Endodermal cell (in vitro differentiated cells): ENCODE measurements at regions not wholly inside any gene's neighbourhood (a gene's known extent, or its start where the extent isn't known, plus 50 kb on each side); places are given as distances from the start of the nearest gene placed in this dataset.

Experiments used
- DNase-seq: peaks from one replicate; pipeline ENCODE4 v3.0.0-alpha.2; 2017
- H3K27ac ChIP-seq: 2 replicates; pipeline ENCODE4 v1.5.1; 2013; ENCODE audit warnings: mild to moderate bottlenecking, low read depth, low read length, moderate library complexity
- H3K27me3 ChIP-seq: 2 replicates; pipeline ENCODE4 v1.6.1; 2013; ENCODE audit warnings: mild to moderate bottlenecking, low read length, moderate library complexity; ENCODE audit not compliant: insufficient read depth, control insufficient read depth, poor library complexity, severe bottlenecking
- H3K36me3 ChIP-seq: 2 replicates; pipeline ENCODE4 v1.7.0; 2013; ENCODE audit warnings: mild to moderate bottlenecking, low read length, moderate library complexity; ENCODE audit not compliant: control insufficient read depth, insufficient read depth
- H3K4me1 ChIP-seq: one replicate; pipeline ENCODE4 v1.7.0; 2013; ENCODE audit warnings: low read length; ENCODE audit not compliant: control insufficient read depth, insufficient read depth
- H3K4me3 ChIP-seq: 2 replicates; pipeline ENCODE4 v1.5.1; 2013; ENCODE audit warnings: mild to moderate bottlenecking, low read length, moderate library complexity
- H3K9ac ChIP-seq: 2 replicates; pipeline ENCODE4 v1.6.1; 2013; ENCODE audit warnings: mild to moderate bottlenecking, low read length, moderate library complexity; ENCODE audit not compliant: poor library complexity, severe bottlenecking; ENCODE audit errors: extremely low read depth
- H3K9me3 ChIP-seq: 2 replicates; pipeline ENCODE4 v1.6.1; 2013; ENCODE audit warnings: mild to moderate bottlenecking, low read length, moderate library complexity; ENCODE audit not compliant: control insufficient read depth
- H3K27ac Mint-ChIP-seq: 2 replicates; pipeline ENCODE4 v1.8.0; 2020; ENCODE audit warnings: mixed read lengths
- H3K27me3 Mint-ChIP-seq: 2 replicates; pipeline ENCODE4 v1.8.0; 2021; ENCODE audit warnings: mild to moderate bottlenecking, mixed read lengths; ENCODE audit not compliant: insufficient read depth
- H3K36me3 Mint-ChIP-seq: 2 replicates; pipeline ENCODE4 v1.8.0; 2020; ENCODE audit warnings: low read depth, mixed read lengths
- H3K4me1 Mint-ChIP-seq: 2 replicates; pipeline ENCODE4 v1.8.0; 2020; ENCODE audit warnings: mixed read lengths
- H3K4me3 Mint-ChIP-seq: 2 replicates; pipeline ENCODE4 v1.8.0; 2020; ENCODE audit warnings: mild to moderate bottlenecking, moderate library complexity, mixed read lengths
- H3K9me3 Mint-ChIP-seq: 2 replicates; pipeline ENCODE4 v1.8.0; 2020; ENCODE audit warnings: mild to moderate bottlenecking, mixed read lengths
- CTCF ChIP-seq: fragments of 200-600 bp; sonication (generic); conservative IDR thresholded peaks from 2 replicates; pipeline ENCODE4 v1.5.0; 2021; ENCODE audit warnings: antibody characterized with exemption, mild to moderate bottlenecking
- WGBS, 2 experiments: methylation state at CpG; one replicate each; pipeline versions ENCODE4 v1.1.5 to v1.1.7; 2013; ENCODE audit warnings: missing lambda C conversion rate in 2 of 2, mixed read lengths in 1 of 2; ENCODE audit not compliant: insufficient coverage in 1 of 2, insufficient read length in 1 of 2; 5-methylcytosine and 5-hydroxymethylcytosine counted together

GRCh38 chr21:35215870-35216269 is 166.8 kb upstream of the RUNX1 start:
- no peak overlapping the region for H3K27ac ChIP-seq
- H3K27me3 Mint-ChIP-seq = no peaks in the 10 kb centered on the region
- H3K4me3 Mint-ChIP-seq = no peak overlapping the region
- H3K4me3 ChIP-seq = no peak overlapping the region
- peak overlapping the region; percentile 31 for H3K27ac Mint-ChIP-seq
- TF ChIP-seq CTCF = no peak
- H3K9me3 ChIP-seq = no peaks in the 10 kb centered on the region
- no peak overlapping the region for H3K9ac ChIP-seq
- H3K36me3 Mint-ChIP-seq = no peaks in the 10 kb centered on the region
- no peak for DNase-seq
- 86 to 97% methylated on average over 1 of the region's 1 CpG for WGBS, 2 experiments
- no peaks in the 10 kb centered on the region for H3K36me3 ChIP-seq
- no peaks in the 10 kb centered on the region for H3K27me3 ChIP-seq
- no peaks in the 10 kb centered on the region for H3K9me3 Mint-ChIP-seq
- peaks cover 5% of the 10 kb centered on the region for H3K4me1 ChIP-seq
- H3K4me1 Mint-ChIP-seq = peaks cover 5% of the 10 kb centered on the region

GRCh38 chr21:35212393-35213127 is 163.5 kb upstream of the RUNX1 start:
- no peak overlapping the region for H3K27ac Mint-ChIP-seq
- no peak for DNase-seq
- H3K4me1 ChIP-seq = peaks cover 2% of the 10 kb centered on the region
- H3K27ac ChIP-seq = no peak overlapping the region
- H3K27me3 ChIP-seq = no peaks in the 10 kb centered on the region
- TF ChIP-seq CTCF = no peak
- H3K4me1 Mint-ChIP-seq = peaks cover 2% of the 10 kb centered on the region
- no peak overlapping the region for H3K4me3 Mint-ChIP-seq
- WGBS, 2 experiments = 92 to 97% methylated on average over 3 of the region's 3 CpGs
- no peak overlapping the region for H3K9ac ChIP-seq
- no peaks in the 10 kb centered on the region for H3K27me3 Mint-ChIP-seq
- no peak overlapping the region for H3K4me3 ChIP-seq
- no peaks in the 10 kb centered on the region for H3K36me3 Mint-ChIP-seq
- H3K36me3 ChIP-seq = no peaks in the 10 kb centered on the region
- H3K9me3 Mint-ChIP-seq = no peaks in the 10 kb centered on the region
- H3K9me3 ChIP-seq = no peaks in the 10 kb centered on the region

- no peaks in the 10 kb centered on the region for H3K9me3 Mint-ChIP-seq
- H3K36me3 Mint-ChIP-seq = no peaks in the 10 kb centered on the region
- peaks cover 2% of the 10 kb centered on the region for H3K4me1 Mint-ChIP-seq
- no peak overlapping the region for H3K4me3 Mint-ChIP-seq
- no peaks in the 10 kb centered on the region for H3K27me3 Mint-ChIP-seq
- no peak overlapping the region for H3K9ac ChIP-seq
- H3K27me3 ChIP-seq = no peaks in the 10 kb centered on the region
- DNase-seq = no peak
- no peaks in the 10 kb centered on the region for H3K9me3 ChIP-seq
- H3K4me3 ChIP-seq = no peak overlapping the region
- H3K27ac Mint-ChIP-seq = no peak overlapping the region
- no peaks in the 10 kb centered on the region for H3K4me1 ChIP-seq
- no peak for TF ChIP-seq CTCF
- 94 to 96% methylated on average over 3 to 6 of the region's 6 CpGs for WGBS, 2 experiments
- no peaks in the 10 kb centered on the region for H3K36me3 ChIP-seq
- H3K27ac ChIP-seq = no peak overlapping the region
These were observed 162.7 kb upstream of the RUNX1 start for GRCh38 chr21:35211782-35212181.
